Keratinocyte (primary cell): ENCODE measurements at regions not wholly inside any gene's neighbourhood (a gene's known extent, or its start where the extent isn't known, plus 50 kb on each side); places are given as distances from the start of the nearest gene placed in this dataset.

ENCODE experiments used
- DNase-seq: peaks from one replicate; pipeline ENCODE4 v3.0.0-alpha.2; 2011; ENCODE audit warnings: low read depth, missing footprints, low spot score
- FAIRE-seq: peaks from 2 replicates; lab custom pipeline; 2011; peaks lifted over from hg19 to GRCh38; lab: Jason Lieb, UNC
- H2AFZ ChIP-seq: 2 replicates; pipeline ENCODE4 v1.6.0; 2012; ENCODE audit warnings: low read length, control low read depth, inconsistent platforms; ENCODE audit not compliant: control insufficient read depth
- H3K27ac ChIP-seq: 2 replicates; pipeline ENCODE4 v1.5.1; 2011; ENCODE audit warnings: low read length; ENCODE audit not compliant: control insufficient read depth, insufficient read depth
- H3K27me3 ChIP-seq: 3 replicates; pipeline ENCODE4 v1.6.0; 2011; ENCODE audit warnings: low read length; ENCODE audit not compliant: control insufficient read depth, insufficient read depth; ENCODE audit errors: extremely low read depth
- H3K36me3 ChIP-seq, 2 experiments: 2 replicates in 1 of 2; 3 replicates in 1 of 2; pipeline ENCODE4 v1.5.1; 2011; ENCODE audit warnings: low read length in 2 of 2, mild to moderate bottlenecking in 1 of 2; ENCODE audit not compliant: control insufficient read depth in 2 of 2, insufficient read depth in 2 of 2; ENCODE audit errors: extremely low read depth in 1 of 2
- H3K4me1 ChIP-seq: 3 replicates; pipeline ENCODE4 v1.5.1; 2011; ENCODE audit warnings: low read length; ENCODE audit not compliant: control insufficient read depth, insufficient read depth; ENCODE audit errors: extremely low read depth
- H3K4me2 ChIP-seq: 3 replicates; pipeline ENCODE4 v1.6.0; 2011; ENCODE audit warnings: low read depth, low read length; ENCODE audit not compliant: control insufficient read depth, insufficient read depth; ENCODE audit errors: extremely low read depth
- H3K4me3 ChIP-seq, 3 experiments: fragments of 200-600 bp in 1 of 3; sonication (generic) in 1 of 3; 2 replicates in 2 of 3; 3 replicates in 1 of 3; pipeline ENCODE4 v1.5.1; 2011 to 2016; ENCODE audit warnings: low read length in 3 of 3, mild to moderate bottlenecking in 3 of 3, control low read depth in 2 of 3, inconsistent platforms in 1 of 3, low read depth in 1 of 3, mixed read lengths in 1 of 3, mixed run types in 1 of 3, moderate library complexity in 1 of 3; ENCODE audit not compliant: control insufficient read depth in 2 of 3, insufficient read depth in 2 of 3; ENCODE audit errors: extremely low read depth in 1 of 3
- H3K79me2 ChIP-seq: 2 replicates; pipeline ENCODE4 v1.6.0; 2012; ENCODE audit warnings: low read length; ENCODE audit not compliant: control insufficient read depth, insufficient read depth
- H3K9ac ChIP-seq: 3 replicates; pipeline ENCODE4 v1.6.0; 2011; ENCODE audit warnings: low read length; ENCODE audit not compliant: control insufficient read depth, insufficient read depth; ENCODE audit errors: extremely low read depth
- H3K9me1 ChIP-seq: 3 replicates; pipeline ENCODE4 v1.6.0; 2011; ENCODE audit warnings: low read length; ENCODE audit not compliant: control insufficient read depth, insufficient read depth; ENCODE audit errors: extremely low read depth
- H3K9me3 ChIP-seq: 2 replicates; pipeline ENCODE4 v1.5.1; 2012; ENCODE audit warnings: low read depth, low read length; ENCODE audit not compliant: control insufficient read depth
- H4K20me1 ChIP-seq: 3 replicates; pipeline ENCODE4 v1.6.0; 2011; ENCODE audit warnings: low read length; ENCODE audit not compliant: control insufficient read depth, insufficient read depth; ENCODE audit errors: extremely low read depth
- CTCF ChIP-seq, 3 experiments: IDR thresholded peaks in 1 of 3; conservative IDR thresholded peaks in 1 of 3; optimal IDR thresholded peaks in 1 of 3; 2 replicates in 2 of 3; 3 replicates in 1 of 3; pipeline versions ENCODE3 to v1.5.1; 2011; ENCODE audit warnings: low read length in 3 of 3, mild to moderate bottlenecking in 3 of 3, moderate library complexity in 2 of 3, control low read depth in 1 of 3, inconsistent platforms in 1 of 3; ENCODE audit not compliant: insufficient read depth in 2 of 3; ENCODE audit errors: extremely low read depth in 1 of 3
- EZH2 ChIP-seq: IDR thresholded peaks from one replicate; pipeline ENCODE4 v1.6.1; 2012; ENCODE audit warnings: inconsistent platforms, mild to moderate bottlenecking, low read length, moderate library complexity
- dilution Hi-C: fragments of 300-500 bp; cut with MboI; formaldehyde crosslinking; loops from one replicate; pipeline ENCODE4 v1.7.0; 2020; ENCODE audit warnings: low sequenced_read_pairs; ENCODE audit not compliant: extremely low pct_ligation_motif_present

- no peaks in the 10 kb centered on the region for H3K36me3 ChIP-seq
- H3K79me2 ChIP-seq: no peaks in the 10 kb centered on the region
- no peaks in the 10 kb centered on the region for H3K9me3 ChIP-seq
- dilution Hi-C loops: no loop called here
- no peaks in the 10 kb centered on the region for H3K9me1 ChIP-seq
- H3K27me3 ChIP-seq: no peaks in the 10 kb centered on the region
- H2AFZ ChIP-seq: no peak overlapping the region
- H3K9ac ChIP-seq: no peak overlapping the region
- FAIRE-seq (no peak), DNase-seq (no peak)
- TF ChIP-seq CTCF (optimal IDR thresholded peaks at IDR 0.05 in 1 of 3, IDR thresholded peaks at IDR 0.05 in 1 of 3, conservative IDR thresholded peaks at IDR 0.05 in 1 of 3; ENCODE audit: extremely low read depth in 1 of 3, insufficient read depth in 2 of 3, low read length in 3 of 3) (no peak), EZH2 (no peak)
- H3K4me3 ChIP-seq: no peak overlapping the region
- H3K4me1 ChIP-seq: peaks cover 20% of the 10 kb centered on the region
- H3K4me2 ChIP-seq: no peak overlapping the region
- no peak overlapping the region for H3K27ac ChIP-seq
- no peaks in the 10 kb centered on the region for H4K20me1 ChIP-seq
Measured at GRCh38 chr2:203585516-203585915, 50.4 kb upstream of the RAPH1 start.

GRCh38 chr2:203586206-203586605 lies 51.1 kb upstream of the RAPH1 start:
- H3K9me3 ChIP-seq: no peaks in the 10 kb centered on the region
- H3K9ac ChIP-seq: no peak overlapping the region
- no peaks in the 10 kb centered on the region for H3K27me3 ChIP-seq
- FAIRE-seq (no peak), DNase-seq (no peak)
- H3K9me1 ChIP-seq: no peaks in the 10 kb centered on the region
- H3K79me2 ChIP-seq: no peaks in the 10 kb centered on the region
- no peaks in the 10 kb centered on the region for H3K36me3 ChIP-seq
- TF ChIP-seq CTCF (optimal IDR thresholded peaks at IDR 0.05 in 1 of 3, IDR thresholded peaks at IDR 0.05 in 1 of 3, conservative IDR thresholded peaks at IDR 0.05 in 1 of 3; ENCODE audit: extremely low read depth in 1 of 3, insufficient read depth in 2 of 3, low read length in 3 of 3) (no peak), EZH2 (no peak)
- H3K4me2 ChIP-seq: no peak overlapping the region
- dilution Hi-C loops: no loop called here
- H2AFZ ChIP-seq: no peak overlapping the region
- H3K4me3 ChIP-seq: no peak overlapping the region
- no peak overlapping the region for H3K27ac ChIP-seq
- H4K20me1 ChIP-seq: no peaks in the 10 kb centered on the region
- H3K4me1 ChIP-seq: peaks cover 16% of the 10 kb centered on the region
